ENCODE measurements at regions not wholly inside any gene's neighbourhood (a gene's known extent, or its start where the extent isn't known, plus 50 kb on each side); places are given as distances from the start of the nearest gene placed in this dataset.

GRCh38 chr7:116083796-116084195 lies 53.2 kb upstream of the TFEC start:
- DNase-seq (ENCODE audit: low read depth): no peak
- no peak for TF ChIP-seq CTCF (IDR thresholded peaks at IDR 0.05; ENCODE audit: insufficient read depth, low read depth, low read length, missing control alignments)
- no peak overlapping the region for H3K4me3 ChIP-seq (ENCODE audit: low read depth, low read length)

GRCh38 chr7:116086547-116087045 lies 56.0 kb upstream of the TFEC start:
- TF ChIP-seq CTCF (IDR thresholded peaks at IDR 0.05; ENCODE audit: insufficient read depth, low read depth, low read length, missing control alignments): no peak

GRCh38 chr7:116087291-116087690 lies 56.7 kb upstream of the TFEC start:
- DNase-seq (ENCODE audit: low read depth): no peak
- no peak overlapping the region for H3K4me3 ChIP-seq (ENCODE audit: low read depth, low read length)
- TF ChIP-seq CTCF (IDR thresholded peaks at IDR 0.05; ENCODE audit: insufficient read depth, low read depth, low read length, missing control alignments): no peak

More at GRCh38 chr7:116086547-116087045, 56.0 kb upstream of the TFEC start:
- no peak overlapping the region for H3K4me3 ChIP-seq (ENCODE audit: low read depth, low read length)
- no peak for DNase-seq (ENCODE audit: low read depth)

GRCh38 chr7:116087984-116088383 lies 57.4 kb upstream of the TFEC start:
- H3K4me3 ChIP-seq (ENCODE audit: low read depth, low read length): no peak overlapping the region
- no peak for DNase-seq (ENCODE audit: low read depth)
- TF ChIP-seq CTCF (IDR thresholded peaks at IDR 0.05; ENCODE audit: insufficient read depth, low read depth, low read length, missing control alignments): no peak

- TF ChIP-seq CTCF (IDR thresholded peaks at IDR 0.05; ENCODE audit: insufficient read depth, low read depth, low read length, missing control alignments): no peak
- no peak overlapping the region for H3K4me3 ChIP-seq (ENCODE audit: low read depth, low read length)
- DNase-seq (ENCODE audit: low read depth): no peak
Measured at GRCh38 chr7:116089293-116089692, 58.7 kb upstream of the TFEC start.

- no peak overlapping the region for H3K4me3 ChIP-seq (ENCODE audit: low read depth, low read length)
- DNase-seq (ENCODE audit: low read depth): no peak
- no peak for TF ChIP-seq CTCF (IDR thresholded peaks at IDR 0.05; ENCODE audit: insufficient read depth, low read depth, low read length, missing control alignments)
Measured at GRCh38 chr7:116093516-116094301, 63.1 kb upstream of the TFEC start.

- DNase-seq (ENCODE audit: low read depth): no peak
- no peak for TF ChIP-seq CTCF (IDR thresholded peaks at IDR 0.05; ENCODE audit: insufficient read depth, low read depth, low read length, missing control alignments)
- no peak overlapping the region for H3K4me3 ChIP-seq (ENCODE audit: low read depth, low read length)
Measured at GRCh38 chr7:116095396-116095795, 64.8 kb upstream of the TFEC start.

Data from GM12865 (cell line).